Heart right ventricle (tissue), 16 donors: ENCODE measurements at regions not wholly inside any gene's neighbourhood (a gene's known extent, or its start where the extent isn't known, plus 50 kb on each side); places are given as distances from the start of the nearest gene placed in this dataset.

Experiments used
- ATAC-seq, 8 donors: fragments of 200-7000 bp; cut with Tn5 transposase; one replicate each; pipeline ENCODE4 v1.9.1; 2020; ENCODE audit warnings: mild to moderate bottlenecking in 8 of 8, moderate library complexity in 8 of 8, moderate number of reproducible peaks in 1 of 8
- DNase-seq, 2 donors: peaks; one replicate each; pipeline ENCODE4 v3.0.0-alpha.2; 2020
- H3K27ac ChIP-seq, 10 donors: fragments of 200-600 bp; sonication (generic) in 2 of 10; one replicate each; pipeline versions ENCODE4 v1.5.0 to v1.8.0; 2020 to 2022; ENCODE audit warnings: mild to moderate bottlenecking in 3 of 10
- H3K27me3 ChIP-seq, 7 donors: fragments of 200-600 bp; one replicate each; pipeline ENCODE4 v1.8.0; 2021 to 2022; ENCODE audit warnings: mild to moderate bottlenecking in 2 of 7
- H3K36me3 ChIP-seq, 9 donors: fragments of 200-600 bp; sonication (generic) in 1 of 9; one replicate each; pipeline versions ENCODE4 v1.5.0 to v1.8.0; 2020 to 2022; ENCODE audit warnings: mild to moderate bottlenecking in 2 of 9
- H3K4me1 ChIP-seq, 9 donors: fragments of 200-600 bp; sonication (generic) in 1 of 9; one replicate each; pipeline versions ENCODE4 v1.5.0 to v1.8.0; 2020 to 2022; ENCODE audit warnings: mild to moderate bottlenecking in 4 of 9
- H3K4me3 ChIP-seq, 10 donors: fragments of 200-600 bp; sonication (generic) in 2 of 10; one replicate each; pipeline versions ENCODE4 v1.5.0 to v1.8.0; 2020 to 2022; ENCODE audit warnings: mild to moderate bottlenecking in 7 of 10, moderate library complexity in 2 of 10
- H3K9me3 ChIP-seq, 11 donors: fragments of 200-600 bp in 10 of 11; sonication (generic) in 2 of 11; one replicate each; pipeline versions ENCODE4 v1.5.0 to v1.8.0; 2013 to 2022; ENCODE audit warnings: mild to moderate bottlenecking in 2 of 11, control low read depth in 1 of 11, moderate library complexity in 1 of 11
- WGBS, 2 donors: extraction: QIAGEN DNeasy Blood & Tissue Kit; methylation state at CpG; one replicate each; pipeline ENCODE4 v1.1.7; 2013; ENCODE audit warnings: inconsistent platforms in 1 of 2; 5-methylcytosine and 5-hydroxymethylcytosine counted together
- intact Hi-C, 10 donors: fragments of 100-400 bp; cut with DNase I; formaldehyde crosslinking; loops; one replicate each; pipeline versions ENCODE4 v1.11.1 to v1.14.2; 2022
- TF ChIP-seq, protein P1 (sequence below), 9 donors: fragments of 200-600 bp; sonication (generic) in 2 of 9; IDR thresholded peaks; one replicate each; pipeline versions ENCODE4 v1.5.0 to v1.8.0; 2021 to 2022; ENCODE audit warnings: antibody characterized with exemption in 9 of 9, mild to moderate bottlenecking in 5 of 9, moderate library complexity in 1 of 9
- donor health status: Arrhythmogenic right ventricular cardiomyopathy.
- donor health status: ischemic (EF 13 %, LVEDD 7.1; RV severe dilation, severe dysfunction).
- donor health status: healthy with polysubstance abuse.
- donor health status: DM: no; HTN: yes; CAD: no.
- donor health status: DM: no; HTN: no; CAD: no.
- donor health status: ischemic (EF 25% LVEDD 6.9; RV normal size, moderate dysfunction).
- donor health status: ischemic (EF 25% LVEDD 5.7; RV mildly dilated, moderate dysfunction).
- donor health status: healthy.
- donor health status: DM: yes; HTN: yes; CAD: no.
- donor health status: Ischemic cardiomyopathy.
- donor health status: ischemic (EF 35%, LVEDD 5.7; RV mildly dilated, moderate dysfunction).
- donor health status: nonischemic (EF 11% LVEDD 7.7; RV severe dilation, severe dysfunction).
- donor health status: DM: yes; HTN: yes; CAD: no.
- donor health status: PGD.
- donor health status: ischemic (EF 29% LVEDD 5.4; RV normal size, mild dysfunction).
- donor health status: nonischemic (EF 23%, LVEDD 6.1; RV moderate dilation, normal function).

DNA sequence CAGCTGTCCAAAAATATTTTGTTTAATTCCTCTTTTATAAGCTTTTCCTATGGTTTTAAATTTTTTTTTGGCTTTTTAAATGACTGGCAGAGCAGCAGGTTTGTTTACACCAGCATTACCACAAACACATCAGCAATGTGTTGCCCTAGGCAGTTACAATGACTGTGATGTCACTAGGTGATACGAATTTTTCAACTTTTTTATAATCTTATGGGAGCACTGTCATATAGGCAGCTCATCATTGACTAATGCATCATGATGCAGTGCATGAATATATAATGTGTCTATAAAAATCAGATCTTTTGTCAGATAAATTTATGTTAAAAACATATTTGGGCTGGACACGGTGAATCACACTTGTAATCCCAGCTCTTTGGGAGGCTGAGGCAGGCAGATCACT is 231.6 kb upstream of the SLIT2 start:
- Histone ChIP-seq H3K9me3 (peaks cover 0 to 13% (median 0%) of the 10 kb centered on the region in 11 donors), H3K27me3 (no peaks in the 10 kb centered on the region), H3K4me3 (no peak overlapping the region), H3K27ac (no peak overlapping the region), H3K4me1 (no peaks in the 10 kb centered on the region), H3K36me3 (no peaks in the 10 kb centered on the region)
- WGBS, 2 donors: 86 to 87% methylated on average over 2 of the region's 2 CpGs
- TF ChIP-seq, protein P1, sequence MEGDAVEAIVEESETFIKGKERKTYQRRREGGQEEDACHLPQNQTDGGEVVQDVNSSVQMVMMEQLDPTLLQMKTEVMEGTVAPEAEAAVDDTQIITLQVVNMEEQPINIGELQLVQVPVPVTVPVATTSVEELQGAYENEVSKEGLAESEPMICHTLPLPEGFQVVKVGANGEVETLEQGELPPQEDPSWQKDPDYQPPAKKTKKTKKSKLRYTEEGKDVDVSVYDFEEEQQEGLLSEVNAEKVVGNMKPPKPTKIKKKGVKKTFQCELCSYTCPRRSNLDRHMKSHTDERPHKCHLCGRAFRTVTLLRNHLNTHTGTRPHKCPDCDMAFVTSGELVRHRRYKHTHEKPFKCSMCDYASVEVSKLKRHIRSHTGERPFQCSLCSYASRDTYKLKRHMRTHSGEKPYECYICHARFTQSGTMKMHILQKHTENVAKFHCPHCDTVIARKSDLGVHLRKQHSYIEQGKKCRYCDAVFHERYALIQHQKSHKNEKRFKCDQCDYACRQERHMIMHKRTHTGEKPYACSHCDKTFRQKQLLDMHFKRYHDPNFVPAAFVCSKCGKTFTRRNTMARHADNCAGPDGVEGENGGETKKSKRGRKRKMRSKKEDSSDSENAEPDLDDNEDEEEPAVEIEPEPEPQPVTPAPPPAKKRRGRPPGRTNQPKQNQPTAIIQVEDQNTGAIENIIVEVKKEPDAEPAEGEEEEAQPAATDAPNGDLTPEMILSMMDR (IDR thresholded peaks at IDR 0.05): no peak
- DNase-seq (no peak), ATAC-seq (no peak)
- intact Hi-C loops: loop anchor here in 1 of 10 donors (5.0 kb wide), 1 partner anchor 998 kb away; no protein-coding TSS in a partner anchor

DNA sequence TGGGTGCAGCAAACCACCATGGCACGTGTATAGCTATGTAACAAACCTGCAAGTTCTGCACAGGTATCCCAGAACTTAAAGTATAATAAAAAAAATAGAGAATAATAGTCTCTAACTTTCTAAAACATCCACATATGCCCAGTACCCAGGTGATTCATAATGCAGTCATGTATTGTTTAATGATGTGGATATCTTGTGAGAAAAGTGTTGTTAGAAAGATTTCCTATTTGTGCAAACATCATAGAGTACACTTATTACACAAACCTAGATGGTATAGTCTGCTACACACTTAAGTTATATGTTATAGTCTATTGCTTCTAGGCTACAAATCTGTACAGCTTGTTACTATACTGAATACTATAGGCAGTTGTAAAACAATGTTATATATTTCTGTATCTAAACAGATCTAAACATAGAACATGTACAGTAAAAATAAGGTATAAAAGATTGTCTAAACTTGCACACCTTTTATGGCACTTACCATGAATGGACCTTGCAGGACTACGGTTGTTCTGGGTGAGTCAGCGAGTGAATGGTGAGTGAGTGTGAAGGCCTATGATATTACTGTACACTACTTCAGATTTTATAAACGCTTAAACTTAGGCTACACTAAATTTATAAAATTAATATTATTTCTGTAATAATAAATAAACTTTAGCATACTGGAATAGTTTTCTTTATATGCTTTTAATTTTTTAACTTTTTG is 232.2 kb upstream of the SLIT2 start:
- Histone ChIP-seq H3K27me3 (no peaks in the 10 kb centered on the region), H3K36me3 (no peaks in the 10 kb centered on the region), H3K4me3 (no peak overlapping the region), H3K27ac (no peak overlapping the region), H3K9me3 (peaks cover 0 to 13% (median 0%) of the 10 kb centered on the region in 11 donors), H3K4me1 (no peaks in the 10 kb centered on the region)
- no peak for ATAC-seq
- WGBS, 2 donors: 92 to 97% methylated on average over 4 of the region's 4 CpGs
- intact Hi-C loops: loop anchor here in 1 of 10 donors (5.0 to 10.0 kb wide), 2 partner anchors 725 to 997 kb away; no protein-coding TSS in a partner anchor
- no peak for DNase-seq
- TF ChIP-seq, protein P1 (IDR thresholded peaks at IDR 0.05): no peak

DNA sequence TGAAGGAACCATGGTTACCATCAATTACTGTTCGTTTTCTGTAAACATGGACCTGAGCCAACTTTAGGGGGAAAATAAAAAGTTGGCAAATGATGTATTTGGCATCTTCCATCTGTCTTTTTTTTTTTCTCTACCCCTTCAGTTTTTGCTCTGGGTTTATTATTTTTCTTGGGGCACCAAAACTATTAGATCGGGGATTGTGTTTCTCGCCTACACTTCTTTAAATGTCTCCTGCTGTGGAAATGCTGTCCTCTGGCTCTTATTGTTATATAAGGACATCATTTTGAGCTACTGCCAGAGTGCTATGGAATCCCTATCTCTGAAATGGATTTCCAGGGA is 234.0 kb upstream of the SLIT2 start:
- DNase-seq: no peak
- intact Hi-C loops: loop anchor here in 1 of 10 donors (10.0 kb wide), 1 partner anchor 727 kb away; no protein-coding TSS in a partner anchor
- Histone ChIP-seq H3K27ac (no peak overlapping the region), H3K4me3 (no peak overlapping the region), H3K4me1 (no peaks in the 10 kb centered on the region), H3K36me3 (no peaks in the 10 kb centered on the region), H3K27me3 (no peaks in the 10 kb centered on the region), H3K9me3 (peaks cover 0 to under 1% (median 0%) of the 10 kb centered on the region in 11 donors)
- TF ChIP-seq, protein P1 (IDR thresholded peaks at IDR 0.05): no peak
- ATAC-seq: no peak
- 62 to 81% methylated on average over 3 of the region's 3 CpGs for WGBS, 2 donors

DNA sequence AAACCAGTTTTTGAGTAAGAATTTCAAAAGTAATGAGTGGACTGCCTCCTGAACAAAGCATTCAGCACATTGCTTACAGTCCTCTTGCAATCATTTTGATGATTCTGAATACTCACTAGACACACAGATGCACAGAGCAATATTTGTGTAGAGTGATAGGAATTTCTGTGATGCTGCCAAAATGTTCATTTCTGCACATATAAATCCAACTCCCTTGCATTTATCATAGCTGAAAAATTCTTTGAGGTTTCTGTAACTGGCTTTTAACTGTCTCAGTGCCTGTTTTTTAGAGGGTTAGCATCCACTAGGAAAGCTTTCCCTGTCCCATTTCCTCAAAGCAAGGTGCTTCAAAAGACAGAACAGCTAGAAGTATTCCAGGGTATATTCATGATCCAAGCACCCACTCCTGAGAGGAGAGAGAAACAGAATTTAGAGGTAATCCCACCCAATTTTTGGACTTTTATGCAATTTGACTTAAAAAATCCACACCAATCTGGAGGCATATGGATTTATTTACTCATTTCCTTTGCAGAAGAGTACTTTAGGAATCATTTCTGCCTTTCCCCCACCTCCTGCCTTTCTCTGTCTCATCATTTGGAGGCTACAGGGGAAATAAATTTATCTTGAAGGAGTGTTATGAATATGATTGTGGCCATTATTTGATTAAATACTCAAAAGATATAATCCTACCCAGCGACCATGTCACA is 234.5 kb upstream of the SLIT2 start:
- WGBS, 2 donors: 39 to 58% methylated on average over 1 of the region's 1 CpG
- Histone ChIP-seq H3K36me3 (no peaks in the 10 kb centered on the region), H3K4me1 (no peaks in the 10 kb centered on the region), H3K9me3 (no peaks in the 10 kb centered on the region), H3K4me3 (no peak overlapping the region), H3K27ac (no peak overlapping the region), H3K27me3 (no peaks in the 10 kb centered on the region)
- intact Hi-C loops: loop anchor here in 1 of 10 donors (10.0 kb wide), 1 partner anchor 728 kb away; no protein-coding TSS in a partner anchor
- DNase-seq (no peak), ATAC-seq (no peak)
- TF ChIP-seq, protein P1 (IDR thresholded peaks at IDR 0.05): no peak
